ENCODE measurements at regions not wholly inside any gene's neighbourhood (a gene's known extent, or its start where the extent isn't known, plus 50 kb on each side); places are given as distances from the start of the nearest gene placed in this dataset.

DNA sequence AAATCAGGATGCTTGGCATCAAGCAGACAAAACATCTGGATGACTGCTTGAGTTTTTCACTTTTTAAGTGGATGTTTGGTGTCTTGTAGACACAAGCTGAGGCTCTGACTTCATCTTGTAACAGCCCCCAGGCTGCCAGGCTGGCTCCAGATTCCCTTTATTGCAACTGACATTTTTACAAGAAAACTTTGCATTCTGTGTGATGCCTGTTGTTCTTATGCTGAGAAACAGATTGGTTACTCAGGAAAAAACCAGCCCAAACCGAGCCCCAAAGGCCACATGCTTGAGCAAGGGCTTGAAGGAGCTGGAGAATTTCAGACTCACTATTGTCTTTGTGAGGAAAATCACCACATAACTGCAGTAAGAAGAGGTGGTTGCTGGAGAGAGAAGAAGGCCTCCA lies 98.4 kb upstream of the PREP start:
- TF ChIP-seq, protein P1, sequence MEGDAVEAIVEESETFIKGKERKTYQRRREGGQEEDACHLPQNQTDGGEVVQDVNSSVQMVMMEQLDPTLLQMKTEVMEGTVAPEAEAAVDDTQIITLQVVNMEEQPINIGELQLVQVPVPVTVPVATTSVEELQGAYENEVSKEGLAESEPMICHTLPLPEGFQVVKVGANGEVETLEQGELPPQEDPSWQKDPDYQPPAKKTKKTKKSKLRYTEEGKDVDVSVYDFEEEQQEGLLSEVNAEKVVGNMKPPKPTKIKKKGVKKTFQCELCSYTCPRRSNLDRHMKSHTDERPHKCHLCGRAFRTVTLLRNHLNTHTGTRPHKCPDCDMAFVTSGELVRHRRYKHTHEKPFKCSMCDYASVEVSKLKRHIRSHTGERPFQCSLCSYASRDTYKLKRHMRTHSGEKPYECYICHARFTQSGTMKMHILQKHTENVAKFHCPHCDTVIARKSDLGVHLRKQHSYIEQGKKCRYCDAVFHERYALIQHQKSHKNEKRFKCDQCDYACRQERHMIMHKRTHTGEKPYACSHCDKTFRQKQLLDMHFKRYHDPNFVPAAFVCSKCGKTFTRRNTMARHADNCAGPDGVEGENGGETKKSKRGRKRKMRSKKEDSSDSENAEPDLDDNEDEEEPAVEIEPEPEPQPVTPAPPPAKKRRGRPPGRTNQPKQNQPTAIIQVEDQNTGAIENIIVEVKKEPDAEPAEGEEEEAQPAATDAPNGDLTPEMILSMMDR (IDR thresholded peaks at IDR 0.05) = no peak
- no peak for TF ChIP-seq EZH2 (IDR thresholded peaks at IDR 0.05; ENCODE audit: borderline replicate concordance, insufficient read depth, low read depth, low read length, poor library complexity, severe bottlenecking)
